GM19023 (cell line): ENCODE measurements at regions not wholly inside any gene's neighbourhood (a gene's known extent, or its start where the extent isn't known, plus 50 kb on each side); places are given as distances from the start of the nearest gene placed in this dataset.
"Not testable (repeated sequence)": the region's sequence is repeated elsewhere in the genome, so short reads cannot be mapped to it uniquely, and the experiment has no call there.

ENCODE experiments used
- ATAC-seq: cut with Tn5 transposase; IDR thresholded peaks from one replicate; pipeline ENCODE4 v1.9.1; 2021; ENCODE audit warnings: mild to moderate bottlenecking, moderate library complexity; ENCODE audit not compliant: unreplicated experiment

GRCh38 chr18:68153821-68154220, 561.1 kb downstream of the TMX3 start:
- not testable (repeated sequence) for ATAC-seq

- ATAC-seq: no peak
Observed at GRCh38 chr18:68152770-68153169, 562.1 kb downstream of the TMX3 start.

- ATAC-seq: no peak
Observed at GRCh38 chr18:68150961-68151360, 563.9 kb downstream of the TMX3 start.

GRCh38 chr18:68148863-68149262, 566.0 kb downstream of the TMX3 start:
- ATAC-seq: no peak

GRCh38 chr18:68147728-68148127, 567.2 kb downstream of the TMX3 start:
- no peak for ATAC-seq

GRCh38 chr18:68121826-68122225, 593.1 kb downstream of the TMX3 start:
- ATAC-seq: no peak

- ATAC-seq: no peak
Observed at GRCh38 chr18:68121308-68121707, 593.6 kb downstream of the TMX3 start.

- ATAC-seq: no peak
Observed at GRCh38 chr18:68114989-68115388, 598.5 kb upstream of the DSEL start.

GRCh38 chr18:68104036-68104435, 587.5 kb upstream of the DSEL start:
- ATAC-seq: no peak

- ATAC-seq: no peak
Observed at GRCh38 chr18:68103561-68103960, 587.0 kb upstream of the DSEL start.

GRCh38 chr18:68102117-68102516, 585.6 kb upstream of the DSEL start:
- ATAC-seq: no peak

GRCh38 chr18:68098655-68099054, 582.1 kb upstream of the DSEL start:
- ATAC-seq: no peak

GRCh38 chr18:68086481-68086880, 570.0 kb upstream of the DSEL start:
- no peak for ATAC-seq

- ATAC-seq: no peak
Observed at GRCh38 chr18:68085251-68085650, 568.7 kb upstream of the DSEL start.

GRCh38 chr18:68083776-68084175, 567.3 kb upstream of the DSEL start:
- ATAC-seq: no peak

GRCh38 chr18:68083131-68083530, 566.6 kb upstream of the DSEL start:
- no peak for ATAC-seq

GRCh38 chr18:68072744-68073143, 556.2 kb upstream of the DSEL start:
- ATAC-seq: no peak

GRCh38 chr18:68060871-68061270, 544.4 kb upstream of the DSEL start:
- no peak for ATAC-seq

GRCh38 chr18:68056936-68057335, 540.4 kb upstream of the DSEL start:
- no peak for ATAC-seq

- ATAC-seq: no peak
Observed at GRCh38 chr18:68054669-68055068, 538.1 kb upstream of the DSEL start.

GRCh38 chr18:68053290-68053689, 536.8 kb upstream of the DSEL start:
- no peak for ATAC-seq

GRCh38 chr18:68041327-68041726, 524.8 kb upstream of the DSEL start:
- no peak for ATAC-seq

- ATAC-seq: no peak
Observed at GRCh38 chr18:68040198-68040597, 523.7 kb upstream of the DSEL start.
